GM19467 (cell line): ENCODE measurements at regions not wholly inside any gene's neighbourhood (a gene's known extent, or its start where the extent isn't known, plus 50 kb on each side); places are given as distances from the start of the nearest gene placed in this dataset.

Experiments
- ATAC-seq: cut with Tn5 transposase; IDR thresholded peaks from one replicate; pipeline ENCODE4 v1.9.1; 2021; ENCODE audit warnings: mild to moderate bottlenecking, moderate library complexity; ENCODE audit not compliant: unreplicated experiment

GRCh38 chr4:13250263-13250662, 233.9 kb downstream of the RAB28 start:
- ATAC-seq: no peak

- no peak for ATAC-seq
Observed at GRCh38 chr4:13248621-13249298, 235.4 kb downstream of the RAB28 start.

GRCh38 chr4:13246107-13246506, 238.0 kb downstream of the RAB28 start:
- ATAC-seq: no peak

- ATAC-seq: no peak
Observed at GRCh38 chr4:13244444-13244843, 239.7 kb downstream of the RAB28 start.

GRCh38 chr4:13243152-13243551, 241.0 kb downstream of the RAB28 start:
- ATAC-seq: no peak

GRCh38 chr4:13240066-13240465, 244.1 kb downstream of the RAB28 start:
- no peak for ATAC-seq

- ATAC-seq: no peak
Observed at GRCh38 chr4:13238936-13239335, 245.2 kb downstream of the RAB28 start.

- ATAC-seq: no peak
Observed at GRCh38 chr4:13236485-13236884, 247.7 kb downstream of the RAB28 start.

- ATAC-seq: no peak
Observed at GRCh38 chr4:13233755-13234154, 250.4 kb downstream of the RAB28 start.

GRCh38 chr4:13219971-13220370, 264.2 kb downstream of the RAB28 start:
- no peak for ATAC-seq

GRCh38 chr4:13218326-13218958, 265.7 kb downstream of the RAB28 start:
- ATAC-seq: no peak

GRCh38 chr4:13215560-13215959, 268.6 kb downstream of the RAB28 start:
- no peak for ATAC-seq

- ATAC-seq: no peak
Observed at GRCh38 chr4:13212936-13213335, 271.2 kb downstream of the RAB28 start.

GRCh38 chr4:13209600-13209999, 274.5 kb downstream of the RAB28 start:
- no peak for ATAC-seq

- no peak for ATAC-seq
Observed at GRCh38 chr4:13208558-13209193, 275.5 kb downstream of the RAB28 start.

- ATAC-seq: no peak
Observed at GRCh38 chr4:13207226-13207625, 276.9 kb downstream of the RAB28 start.

- ATAC-seq: no peak
Observed at GRCh38 chr4:13203101-13203500, 281.0 kb downstream of the RAB28 start.

- ATAC-seq: no peak
Observed at GRCh38 chr4:13202701-13203100, 281.4 kb downstream of the RAB28 start.

GRCh38 chr4:13201241-13201640, 282.9 kb downstream of the RAB28 start:
- no peak for ATAC-seq

GRCh38 chr4:13196721-13197120, 287.4 kb downstream of the RAB28 start:
- ATAC-seq: no peak

GRCh38 chr4:13193662-13194061, 290.5 kb downstream of the RAB28 start:
- ATAC-seq: no peak

GRCh38 chr4:13190093-13190721, 293.9 kb downstream of the RAB28 start:
- no peak for ATAC-seq
